Activated T-cell treated with anti-CD3 and anti-CD28 coated beads for 1 hour (primary cell): ENCODE measurements at regions not wholly inside any gene's neighbourhood (a gene's known extent, or its start where the extent isn't known, plus 50 kb on each side); places are given as distances from the start of the nearest gene placed in this dataset.

Source experiments
- DNase-seq: peaks from one replicate; pipeline ENCODE4 v3.0.0-alpha.2; 2020; ENCODE audit warnings: low read depth

DNA sequence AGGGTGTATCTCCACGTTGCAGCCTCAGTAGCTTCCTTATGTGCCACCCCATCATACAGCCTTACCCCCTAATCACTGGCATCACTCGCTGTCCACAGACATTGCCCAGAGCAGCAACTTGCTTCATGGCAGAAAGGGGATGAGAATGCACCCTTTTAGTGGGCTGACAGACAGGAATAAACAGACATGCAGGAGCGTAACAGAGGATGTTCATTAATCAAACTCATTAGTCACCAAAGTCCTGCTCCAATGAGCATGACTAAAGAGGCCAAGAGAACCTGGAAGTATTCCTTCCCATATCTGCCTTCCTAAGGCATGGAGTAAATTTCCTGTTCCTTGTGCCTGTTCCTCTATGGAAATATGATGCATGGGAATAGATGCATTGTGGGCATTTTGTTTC, 197.0 kb downstream of the PHLDA1 start:
- no peak for DNase-seq

DNA sequence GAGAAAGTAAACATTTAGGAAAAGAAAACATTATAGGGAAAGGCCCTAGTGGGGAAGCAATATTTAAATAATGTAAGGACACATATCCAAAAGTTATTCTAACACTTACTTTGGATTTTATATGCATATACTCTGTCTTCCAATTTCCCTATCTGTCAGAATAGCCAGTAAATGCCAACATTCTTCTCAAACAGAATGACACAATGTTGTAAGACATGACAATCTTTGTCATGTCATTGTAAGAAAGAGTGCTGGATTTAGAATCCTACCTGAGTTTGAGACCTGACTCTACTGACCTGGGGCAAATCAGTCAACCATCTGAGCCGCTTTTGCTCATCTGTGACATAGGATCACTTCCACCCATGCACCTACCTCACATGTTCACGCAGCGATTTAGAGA, 198.3 kb downstream of the PHLDA1 start:
- DNase-seq: no peak

DNA sequence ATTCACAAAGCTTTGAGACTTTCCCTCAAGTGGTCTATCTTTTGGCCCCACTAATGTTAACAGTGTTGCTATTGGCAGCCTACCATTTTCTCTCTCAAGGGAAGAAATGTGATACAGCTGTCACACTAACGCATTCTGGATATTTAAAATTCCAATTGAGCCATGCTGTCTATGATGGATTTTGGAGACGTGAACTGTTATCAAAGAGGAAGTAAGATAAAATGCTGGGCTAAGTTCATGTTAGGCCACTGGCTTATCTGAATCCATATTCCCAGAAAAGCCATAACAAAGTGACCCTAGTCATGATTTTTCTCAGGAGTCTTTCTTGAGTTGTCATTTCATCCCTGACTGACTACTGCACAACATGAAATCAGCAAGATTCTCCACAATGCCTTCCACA, 200.2 kb downstream of the PHLDA1 start:
- DNase-seq: no peak

DNA sequence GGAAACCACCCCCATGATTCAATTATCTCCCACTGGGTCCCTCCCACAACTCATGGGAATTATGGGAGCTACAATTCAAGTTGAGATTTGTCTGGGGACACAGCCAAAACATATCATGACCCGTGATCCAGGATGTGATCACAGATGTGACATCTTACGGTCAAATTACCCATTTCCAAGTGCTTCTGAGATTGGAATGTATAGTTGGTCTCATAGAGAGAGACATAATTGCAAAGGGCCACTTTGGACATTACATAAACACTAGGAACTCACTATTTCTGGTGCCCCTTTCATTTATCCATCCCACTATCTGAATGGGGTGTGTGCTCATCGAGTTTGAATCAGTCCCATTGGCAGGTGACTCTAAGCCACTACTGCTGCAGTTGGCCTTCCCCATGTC, 204.5 kb downstream of the PHLDA1 start:
- no peak for DNase-seq

DNA sequence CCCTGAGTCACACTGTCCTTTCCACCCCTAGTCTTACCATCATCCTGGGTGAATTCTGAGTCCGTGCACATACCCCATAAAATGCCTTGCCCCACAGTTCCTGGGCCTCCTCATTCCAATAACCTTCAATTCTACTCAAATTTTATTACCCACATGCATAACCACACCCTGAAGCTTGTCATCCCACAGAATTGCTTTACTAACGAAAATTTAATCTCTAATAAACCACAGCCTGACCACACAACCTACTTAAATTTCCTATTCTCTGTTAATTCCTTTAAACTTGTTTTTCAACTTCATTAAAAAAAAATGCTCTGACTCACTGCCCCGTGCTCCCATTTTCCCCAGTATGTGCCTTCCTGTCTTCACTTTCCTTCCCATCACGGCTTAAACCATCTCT, 205.9 kb downstream of the PHLDA1 start:
- DNase-seq: no peak

DNA sequence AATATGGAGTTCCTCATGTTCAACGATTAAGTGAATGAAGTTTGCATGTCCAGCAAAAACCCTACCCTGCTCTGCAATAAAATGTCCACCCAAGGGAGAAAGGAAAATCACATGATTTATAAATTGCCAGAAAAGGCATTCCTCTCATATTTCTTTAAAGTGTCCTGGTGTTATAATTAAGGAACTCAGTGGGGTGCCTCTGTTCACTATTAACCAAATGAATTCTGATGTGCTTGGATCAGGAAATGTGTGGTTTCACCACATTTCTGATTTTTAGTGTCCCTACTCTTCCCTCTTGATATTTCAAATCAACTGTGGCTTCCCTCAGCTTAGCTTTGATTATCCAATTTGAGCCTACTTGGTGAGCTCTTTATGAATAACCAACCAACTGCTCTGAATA, 208.1 kb downstream of the PHLDA1 start:
- no peak for DNase-seq

DNA sequence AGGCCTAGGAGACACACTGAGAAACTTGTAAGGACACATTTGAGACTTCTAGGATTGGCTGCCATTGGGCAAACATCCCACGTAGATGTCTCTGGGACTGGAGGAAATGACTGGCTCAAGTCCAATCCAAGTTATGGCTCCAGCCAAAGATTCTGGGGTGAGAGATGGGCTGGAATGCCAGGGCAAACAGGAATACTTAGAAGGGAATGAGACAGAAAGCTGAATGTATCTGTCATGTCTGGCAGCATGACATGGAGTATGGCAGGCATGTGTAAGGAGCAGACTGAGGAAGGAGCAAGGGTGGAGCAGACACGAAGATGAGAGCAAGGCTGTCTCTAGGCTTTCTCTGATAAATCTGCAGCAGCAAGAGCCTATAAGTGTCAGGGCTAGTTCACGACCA, 209.2 kb downstream of the PHLDA1 start:
- DNase-seq: no peak

DNA sequence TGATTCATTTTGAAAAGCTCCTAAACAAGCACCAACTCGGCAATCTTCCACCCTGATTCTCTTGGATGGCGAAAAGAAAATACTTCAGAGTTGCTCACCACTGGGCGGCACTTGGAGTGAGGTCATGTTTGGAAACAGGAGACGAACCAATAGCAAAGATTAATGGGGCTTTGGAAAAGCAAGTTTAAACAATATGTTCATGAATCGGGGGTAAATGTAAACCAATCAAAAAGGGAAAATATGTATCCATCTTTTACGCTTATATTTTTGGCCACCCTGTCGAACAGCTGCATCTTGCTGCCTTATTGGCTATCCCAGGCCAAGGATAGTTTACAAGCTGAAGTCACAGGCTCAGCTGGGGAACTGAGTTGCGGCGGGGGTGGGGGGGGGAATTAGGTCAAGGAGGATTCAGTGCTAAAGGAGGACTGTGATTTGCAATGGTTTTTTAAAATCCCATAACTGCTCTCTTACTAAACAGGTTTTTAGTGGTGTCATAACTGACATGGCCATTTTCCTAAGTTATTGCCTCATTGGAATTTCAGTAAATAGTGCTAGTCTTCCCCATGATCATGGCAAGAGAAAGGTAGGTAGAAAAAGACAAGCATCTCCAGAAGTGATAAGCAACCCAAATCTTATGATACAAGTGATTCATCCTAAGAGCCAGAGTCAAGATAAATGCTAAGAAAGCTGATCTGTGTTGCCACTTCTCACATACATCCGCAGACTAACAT, 210.6 kb downstream of the PHLDA1 start:
- no peak for DNase-seq

DNA sequence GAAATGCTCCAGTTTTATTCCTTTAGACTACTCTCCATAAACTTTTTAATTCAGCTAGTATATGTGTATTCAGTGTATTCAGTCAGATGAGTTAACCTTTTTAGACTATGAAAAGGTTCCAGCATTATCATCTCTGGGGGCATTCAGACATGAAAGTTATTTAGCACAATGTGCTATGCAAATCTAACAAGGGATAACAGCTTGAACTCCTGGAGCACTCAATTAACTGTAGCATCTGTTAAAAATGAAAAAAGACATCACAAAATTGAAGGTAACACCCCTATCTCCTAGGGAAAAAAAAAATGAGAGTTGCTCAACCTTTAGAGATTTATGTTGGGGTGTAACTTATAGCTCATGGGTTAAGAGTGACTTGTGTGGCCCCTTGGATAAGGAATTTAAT, 211.5 kb downstream of the PHLDA1 start:
- no peak for DNase-seq

DNA sequence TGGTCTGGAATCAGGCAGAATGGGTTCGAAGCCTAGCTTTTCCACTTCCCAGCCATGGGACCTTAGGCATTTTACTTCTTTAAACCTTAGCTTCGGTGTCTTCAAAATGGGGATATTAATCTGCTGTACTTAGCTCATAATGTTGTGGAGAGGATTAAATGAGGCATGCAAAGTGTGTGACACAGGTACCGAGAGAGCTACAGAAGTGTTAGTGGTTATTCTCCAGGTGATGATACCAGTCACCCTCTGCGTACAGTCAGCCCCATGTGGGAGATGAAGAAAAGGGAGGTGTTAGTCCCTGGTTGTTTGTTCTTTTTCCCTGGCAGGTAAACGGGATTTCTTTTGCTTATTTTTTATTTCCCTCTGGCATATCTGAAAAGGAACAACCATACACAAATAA, 212.1 kb downstream of the PHLDA1 start:
- no peak for DNase-seq

DNA sequence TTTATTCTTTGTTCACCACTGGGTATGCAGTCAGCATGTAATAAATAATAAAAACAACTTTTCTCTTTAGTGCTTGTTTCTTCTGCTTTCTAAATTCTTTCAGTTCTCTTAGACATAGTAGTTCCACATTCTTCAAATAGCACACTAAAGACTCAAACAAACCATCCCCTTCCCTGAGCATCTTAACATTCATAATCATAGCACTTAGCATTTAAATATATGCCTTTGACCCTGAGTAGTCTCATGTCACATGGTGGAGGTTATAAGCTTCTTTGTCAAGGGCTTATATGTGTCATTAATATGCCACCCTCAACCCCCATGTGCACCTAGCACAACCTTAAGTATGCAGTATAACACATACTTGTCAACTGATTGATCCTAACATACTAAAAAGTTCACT, 212.7 kb downstream of the PHLDA1 start:
- DNase-seq: no peak

DNA sequence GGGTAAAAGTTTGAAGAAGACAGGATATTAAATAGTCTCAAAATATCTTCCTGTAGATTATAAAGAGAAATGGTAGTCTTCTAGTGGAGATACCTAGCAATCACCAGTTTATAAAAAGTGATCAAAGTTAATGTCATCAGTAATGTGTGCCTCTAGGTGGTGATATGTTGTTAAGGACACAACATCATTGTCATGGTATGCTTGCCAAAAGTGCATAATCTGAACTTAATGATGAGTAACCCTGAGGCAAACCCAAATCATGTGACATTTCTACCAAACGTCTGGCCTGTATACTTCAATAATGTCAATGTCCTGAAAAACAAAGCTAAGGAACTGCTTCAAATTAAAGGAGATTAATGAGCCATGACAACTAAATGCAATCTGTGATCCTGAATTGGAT, 214.7 kb downstream of the PHLDA1 start:
- DNase-seq: no peak

DNA sequence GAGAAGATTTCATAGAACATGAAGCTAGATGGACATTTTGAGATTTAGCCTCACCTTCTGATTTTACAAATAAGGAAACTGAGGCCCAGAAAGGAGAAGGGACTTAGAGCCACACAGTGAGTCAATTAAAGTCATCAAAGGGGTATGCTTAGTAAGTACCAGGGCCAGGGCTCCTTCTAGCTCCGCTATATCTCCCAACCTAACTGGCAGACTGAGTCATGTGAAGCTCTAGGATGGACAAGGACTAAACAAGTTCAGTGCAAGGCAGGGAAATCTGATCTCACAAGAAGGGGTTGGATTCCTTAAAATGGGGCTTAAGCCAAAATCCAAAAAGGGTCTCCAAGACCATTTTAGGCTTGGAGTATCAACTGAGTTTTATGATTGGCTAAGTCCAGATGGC, 215.8 kb downstream of the PHLDA1 start:
- no peak for DNase-seq

DNA sequence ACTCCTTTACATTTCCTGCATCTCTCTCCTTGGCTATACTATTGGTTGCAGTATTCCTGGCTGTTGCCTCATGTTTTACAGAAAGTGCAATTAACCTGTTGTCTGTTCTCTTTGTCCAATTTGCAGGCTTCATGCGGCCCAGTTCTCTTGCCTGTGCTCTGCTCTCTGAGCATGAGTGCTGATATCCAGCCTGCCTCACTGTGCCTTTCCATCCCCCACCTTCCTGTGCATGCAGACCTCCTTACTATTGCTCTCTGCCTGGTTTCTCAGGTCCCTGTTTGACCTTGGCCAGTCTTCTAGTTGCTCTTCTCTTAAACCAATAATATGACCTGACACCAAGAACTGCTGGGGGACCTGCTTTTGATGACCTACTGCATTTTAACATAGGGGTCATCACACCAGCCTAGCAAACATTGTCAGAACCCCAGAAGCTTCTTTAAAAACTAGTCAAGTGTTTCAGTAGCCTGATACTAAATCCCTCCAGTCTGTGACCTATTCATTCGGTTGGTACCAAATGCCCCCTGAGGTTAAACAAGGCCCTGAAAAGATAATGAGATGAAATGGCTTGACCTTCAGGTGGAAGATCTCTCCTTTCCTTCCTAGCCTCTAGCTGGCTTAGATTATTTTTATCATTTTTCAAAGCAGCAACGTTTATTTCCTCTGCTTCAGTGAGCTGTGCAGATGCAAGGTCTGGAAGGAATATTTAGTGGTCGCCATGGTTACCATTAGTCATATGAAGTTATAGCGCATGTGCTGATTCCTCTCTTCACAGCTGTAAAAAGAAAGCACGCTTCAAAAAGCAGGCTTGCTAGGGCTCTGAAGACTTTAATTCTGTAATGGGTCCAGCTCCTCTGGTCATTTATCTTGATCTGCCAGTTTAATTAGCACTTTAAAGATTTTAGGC, 216.5 kb downstream of the PHLDA1 start:
- DNase-seq: no peak

DNA sequence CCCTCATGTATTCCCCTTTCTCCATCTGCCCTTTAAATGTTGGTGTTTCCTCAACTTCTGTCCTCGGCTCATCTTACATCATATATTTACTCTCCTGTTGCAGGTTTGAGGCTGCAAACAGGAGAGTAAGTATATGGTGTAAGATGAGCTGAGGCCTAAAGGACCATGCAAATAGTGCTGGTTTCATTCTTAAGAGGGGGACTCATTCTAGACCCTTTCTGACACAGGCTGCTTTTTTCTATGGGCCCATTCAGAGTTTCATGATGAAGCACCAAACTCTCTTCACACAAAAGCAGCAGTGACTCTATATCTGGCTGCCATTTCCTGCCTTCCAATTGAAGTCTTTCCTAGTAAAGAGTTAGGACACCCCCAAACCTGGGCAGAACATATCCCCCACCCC, 218.5 kb downstream of the PHLDA1 start:
- DNase-seq: no peak

DNA sequence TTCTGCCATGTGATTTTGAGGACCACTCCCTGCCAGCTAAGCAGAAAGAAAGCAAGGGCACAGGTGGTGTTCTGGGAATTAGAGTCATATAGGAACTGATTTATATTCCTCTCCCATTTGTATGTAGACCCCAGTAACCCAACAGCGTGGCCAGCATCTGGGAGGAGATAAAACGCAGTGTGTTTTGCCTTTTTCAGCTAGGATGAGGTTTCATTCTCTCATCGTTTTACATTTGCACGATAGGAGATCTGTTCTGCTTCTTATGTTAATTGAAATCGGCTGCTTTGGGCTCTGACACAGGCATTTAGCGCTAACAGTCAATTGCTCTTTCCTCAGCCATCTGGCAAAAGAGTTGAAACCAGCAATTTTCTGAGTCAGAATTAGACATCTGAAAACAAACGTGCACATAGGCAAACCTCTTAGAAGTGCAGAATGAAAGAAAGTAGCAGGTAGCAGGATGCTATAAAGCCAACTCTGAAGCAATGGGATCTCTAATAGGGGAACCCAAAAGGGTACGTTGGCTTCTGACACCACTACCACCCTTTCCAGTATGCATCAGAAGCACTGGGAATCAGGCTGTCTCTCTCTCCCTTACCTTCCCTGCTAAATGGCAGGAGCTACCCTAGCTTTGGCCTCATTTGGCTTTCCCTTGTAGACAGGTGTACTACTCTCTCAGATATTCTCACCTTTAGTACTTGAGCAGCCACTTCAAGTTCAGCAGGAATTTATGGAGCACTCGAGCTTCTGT, 219.1 kb downstream of the PHLDA1 start:
- DNase-seq: no peak

DNA sequence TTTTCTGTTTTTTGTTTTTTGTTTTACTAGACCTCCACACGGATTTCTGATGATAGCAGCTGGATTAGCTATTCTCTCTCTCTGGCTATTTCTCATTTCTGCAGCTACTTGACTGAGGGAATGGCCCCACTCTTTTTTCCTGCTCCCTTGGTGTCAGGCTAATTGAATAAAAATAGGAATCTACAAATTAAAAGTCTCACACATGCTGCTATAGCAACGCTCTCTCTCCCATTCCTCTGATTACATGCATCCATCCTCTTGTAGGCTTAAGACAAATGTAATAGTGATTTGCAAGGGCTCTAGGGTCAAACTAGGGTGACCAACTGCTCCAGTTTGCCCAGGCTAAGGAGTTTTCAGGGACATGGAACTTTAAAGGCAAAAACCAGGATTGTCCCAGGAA, 221.8 kb downstream of the PHLDA1 start:
- DNase-seq: no peak

DNA sequence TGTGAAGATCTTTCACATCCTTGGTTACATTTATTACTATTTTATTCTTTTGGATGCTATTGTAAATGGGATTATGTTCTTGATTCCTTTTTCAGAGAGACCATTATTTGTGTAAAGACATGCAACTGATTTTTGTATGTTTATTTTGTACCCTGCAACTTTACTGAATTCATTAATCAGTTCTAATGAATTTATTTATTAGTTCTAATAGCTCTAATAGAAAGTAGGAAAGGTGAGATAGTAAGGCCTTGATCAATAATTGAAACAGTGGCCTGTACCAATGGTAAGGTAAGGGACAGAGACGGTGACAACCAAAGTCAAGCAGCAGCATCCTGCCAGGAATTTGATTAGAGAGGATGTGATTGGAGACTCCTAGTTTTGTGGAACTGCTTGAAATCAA, 224.1 kb downstream of the PHLDA1 start:
- no peak for DNase-seq

DNA sequence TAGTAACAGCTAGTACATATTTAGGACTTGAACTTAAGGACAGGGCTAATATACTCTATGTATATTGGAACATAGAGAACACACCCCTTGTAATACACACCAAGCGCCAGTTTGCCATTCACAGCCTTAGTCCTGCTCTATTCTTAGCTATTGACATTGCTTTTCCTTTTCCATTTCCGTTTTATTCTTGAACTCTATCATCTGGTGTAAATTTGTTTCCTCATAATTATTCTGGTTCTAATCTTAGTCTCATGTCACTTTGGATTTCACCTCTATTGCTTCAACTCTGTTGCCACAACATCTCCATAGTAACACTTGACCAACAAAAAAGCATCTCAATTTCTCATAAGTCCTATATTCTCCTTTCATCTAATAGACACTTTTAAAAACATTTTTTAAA, 225.7 kb downstream of the PHLDA1 start:
- DNase-seq: no peak

DNA sequence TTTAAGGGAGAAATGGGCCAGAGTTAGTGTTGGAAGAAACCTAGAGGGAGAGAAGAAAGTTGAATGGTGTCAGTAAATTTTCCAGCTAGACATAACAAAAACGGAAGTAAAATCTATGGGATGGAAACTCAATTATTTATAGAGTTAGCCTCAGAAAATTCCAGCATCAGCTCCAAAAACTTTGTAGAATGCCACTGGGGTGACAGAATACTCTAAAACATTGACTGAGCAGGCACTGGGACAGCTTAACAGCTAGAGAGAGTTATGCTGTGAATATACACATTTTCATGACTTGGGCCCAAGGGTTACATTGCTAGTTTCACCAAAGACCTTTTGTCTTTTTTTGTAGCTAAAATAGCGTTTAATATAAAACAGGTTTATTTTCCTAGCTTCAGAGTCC, 226.3 kb downstream of the PHLDA1 start:
- DNase-seq: no peak

DNA sequence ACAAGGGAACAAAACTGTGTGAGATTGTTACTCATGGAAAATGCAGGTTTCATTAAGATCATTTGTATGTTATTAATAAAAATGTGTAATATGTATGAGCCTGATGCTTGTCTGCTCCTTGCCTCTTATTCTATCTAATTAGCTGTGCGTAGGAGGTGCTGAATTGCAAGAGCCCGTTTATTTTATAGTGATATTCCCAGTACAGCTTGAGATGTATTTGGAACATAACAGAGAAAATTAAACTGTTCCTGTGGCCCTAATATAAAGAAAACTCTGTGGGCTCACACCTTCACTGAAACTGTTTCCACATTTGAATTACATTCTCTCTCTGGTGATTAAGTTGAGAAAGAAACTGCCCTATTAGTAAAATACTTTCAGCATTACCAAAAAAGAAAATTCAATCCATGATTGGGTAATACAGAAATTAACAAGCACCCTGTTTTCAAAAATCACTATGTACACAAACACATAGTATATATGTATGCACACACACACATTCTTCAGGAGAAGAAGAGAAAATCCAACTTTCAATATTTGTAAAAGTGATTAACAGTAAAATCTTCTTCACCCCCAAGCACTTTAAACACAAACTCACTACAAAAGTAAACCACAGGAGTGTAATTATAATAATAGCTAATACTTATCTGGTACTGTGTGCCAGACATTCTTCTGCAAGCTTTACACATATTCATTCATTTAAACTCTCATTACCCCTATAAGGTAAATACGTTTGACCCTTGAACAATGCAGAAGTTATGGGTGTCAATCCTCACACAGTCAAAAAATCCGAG, 233.2 kb downstream of the PHLDA1 start:
- DNase-seq: no peak

DNA sequence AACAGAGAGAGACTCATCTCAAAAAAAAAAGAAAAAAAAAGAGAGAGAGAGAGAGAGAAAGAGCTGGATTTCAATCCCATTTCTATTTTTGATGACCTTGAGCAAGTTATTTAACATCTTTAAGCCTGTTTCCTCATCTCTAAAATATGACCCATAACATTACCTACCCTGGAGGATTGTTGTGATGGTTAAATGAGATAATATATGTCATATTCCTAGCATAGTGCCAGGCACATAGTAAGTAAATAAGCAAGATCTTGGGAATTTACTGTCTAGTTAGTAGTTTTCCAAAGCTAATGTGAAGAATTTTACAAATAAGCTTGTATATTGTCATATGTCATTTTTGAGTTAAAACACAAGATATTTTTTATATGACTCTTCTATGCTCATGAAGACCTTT, 236.5 kb downstream of the PHLDA1 start:
- DNase-seq: no peak
